ENCODE measurements at regions not wholly inside any gene's neighbourhood (a gene's known extent, or its start where the extent isn't known, plus 50 kb on each side); places are given as distances from the start of the nearest gene placed in this dataset.

DNA sequence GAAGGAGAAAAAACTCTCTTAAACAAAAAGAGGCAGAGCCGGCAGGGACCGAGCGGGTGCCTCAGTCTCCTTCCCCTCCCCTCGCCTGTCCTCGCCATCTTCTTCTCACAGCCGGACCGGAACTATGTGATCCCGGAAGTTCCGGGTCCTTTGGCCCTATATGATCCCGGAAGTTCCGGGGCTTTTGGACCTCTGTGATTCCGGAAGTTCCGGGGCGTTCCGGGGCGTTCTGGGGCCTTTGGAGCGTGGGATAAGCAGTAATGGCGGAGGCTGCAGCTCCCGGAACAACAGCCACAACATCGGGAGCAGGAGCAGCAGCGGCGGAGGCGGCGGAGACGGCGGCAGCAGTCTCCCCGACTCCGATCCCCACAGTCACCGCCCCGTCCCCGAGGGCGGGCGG is 98.9 kb upstream of the MED14 start:
- Histone ChIP-seq H4K20me1 (ENCODE audit: insufficient read depth, low read length) (no peaks in the 10 kb centered on the region), H3K4me3 (ENCODE audit: low read depth, low read length, poor library complexity, severe bottlenecking) (no peak overlapping the region), H3K27ac (ENCODE audit: low read depth, low read length, poor library complexity, severe bottlenecking) (no peak overlapping the region), H3K36me3 (ENCODE audit: insufficient read depth, low read length) (no peaks in the 10 kb centered on the region), H3K9me2 (ENCODE audit: insufficient read depth, low read length) (no peaks in the 10 kb centered on the region), H3K4me2 (ENCODE audit: low read length) (no peak overlapping the region), H2AFZ (ENCODE audit: low read length) (no peak overlapping the region), H3K9me3 (ENCODE audit: low read length) (no peaks in the 10 kb centered on the region), H3K4me1 (ENCODE audit: insufficient read depth, low read length, poor library complexity, severe bottlenecking) (no peaks in the 10 kb centered on the region), H3K79me2 (ENCODE audit: insufficient read depth, low read depth, low read length) (no peaks in the 10 kb centered on the region)
- intact Hi-C loops (cut with micrococcal nuclease; ENCODE audit: unreplicated experiment) = no loop called here
- no peak for DNase-seq (ENCODE audit: low spot score)
- POLR2A ChIA-PET = no interaction called here
- CTCF ChIA-PET (ENCODE audit: unreplicated experiment) = no interaction called here
- TF ChIP-seq, protein P1, sequence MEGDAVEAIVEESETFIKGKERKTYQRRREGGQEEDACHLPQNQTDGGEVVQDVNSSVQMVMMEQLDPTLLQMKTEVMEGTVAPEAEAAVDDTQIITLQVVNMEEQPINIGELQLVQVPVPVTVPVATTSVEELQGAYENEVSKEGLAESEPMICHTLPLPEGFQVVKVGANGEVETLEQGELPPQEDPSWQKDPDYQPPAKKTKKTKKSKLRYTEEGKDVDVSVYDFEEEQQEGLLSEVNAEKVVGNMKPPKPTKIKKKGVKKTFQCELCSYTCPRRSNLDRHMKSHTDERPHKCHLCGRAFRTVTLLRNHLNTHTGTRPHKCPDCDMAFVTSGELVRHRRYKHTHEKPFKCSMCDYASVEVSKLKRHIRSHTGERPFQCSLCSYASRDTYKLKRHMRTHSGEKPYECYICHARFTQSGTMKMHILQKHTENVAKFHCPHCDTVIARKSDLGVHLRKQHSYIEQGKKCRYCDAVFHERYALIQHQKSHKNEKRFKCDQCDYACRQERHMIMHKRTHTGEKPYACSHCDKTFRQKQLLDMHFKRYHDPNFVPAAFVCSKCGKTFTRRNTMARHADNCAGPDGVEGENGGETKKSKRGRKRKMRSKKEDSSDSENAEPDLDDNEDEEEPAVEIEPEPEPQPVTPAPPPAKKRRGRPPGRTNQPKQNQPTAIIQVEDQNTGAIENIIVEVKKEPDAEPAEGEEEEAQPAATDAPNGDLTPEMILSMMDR (conservative IDR thresholded peaks at IDR 0.05; ENCODE audit: low read length) = no peak
- no peak for TF ChIP-seq EZH2phosphoT487 (IDR thresholded peaks at IDR 0.05; ENCODE audit: borderline replicate concordance, low read depth, low read length)
- no TSS peak for BruUV-seq (replicated peaks)

DNA sequence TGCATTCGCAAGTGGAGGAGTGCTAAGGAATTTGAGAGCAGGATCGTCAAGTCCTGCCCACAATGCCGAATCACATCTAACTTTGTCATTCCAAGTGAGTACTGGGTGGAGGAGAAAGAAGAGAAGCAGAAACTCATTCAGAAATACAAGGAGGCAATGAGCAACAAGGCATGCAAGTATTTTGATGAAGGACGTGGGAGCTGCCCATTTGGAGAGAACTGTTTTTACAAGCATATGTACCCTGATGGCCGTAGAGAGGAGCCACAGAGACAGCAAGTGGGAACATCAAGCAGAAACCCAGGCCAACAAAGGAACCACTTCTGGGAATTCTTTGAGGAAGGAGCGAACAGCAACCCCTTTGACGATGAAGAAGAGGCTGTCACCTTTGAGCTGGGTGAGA is 100.2 kb upstream of the MED14 start:
- Histone ChIP-seq H3K4me1 (ENCODE audit: insufficient read depth, low read length, poor library complexity, severe bottlenecking) (no peaks in the 10 kb centered on the region), H4K20me1 (ENCODE audit: insufficient read depth, low read length) (no peaks in the 10 kb centered on the region), H3K79me2 (ENCODE audit: insufficient read depth, low read depth, low read length) (no peaks in the 10 kb centered on the region), H3K9me2 (ENCODE audit: insufficient read depth, low read length) (no peaks in the 10 kb centered on the region), H3K9me3 (ENCODE audit: low read length) (no peaks in the 10 kb centered on the region), H3K36me3 (ENCODE audit: insufficient read depth, low read length) (no peaks in the 10 kb centered on the region), H3K4me3 (ENCODE audit: low read depth, low read length, poor library complexity, severe bottlenecking) (no peak overlapping the region), H3K4me2 (ENCODE audit: low read length) (no peak overlapping the region), H2AFZ (ENCODE audit: low read length) (no peak overlapping the region), H3K27ac (ENCODE audit: low read depth, low read length, poor library complexity, severe bottlenecking) (no peak overlapping the region)
- no TSS peak for BruUV-seq (replicated peaks)
- no peak for TF ChIP-seq EZH2phosphoT487 (IDR thresholded peaks at IDR 0.05; ENCODE audit: borderline replicate concordance, low read depth, low read length)
- TF ChIP-seq, protein P1 (conservative IDR thresholded peaks at IDR 0.05; ENCODE audit: low read length) = no peak
- intact Hi-C loops (cut with micrococcal nuclease; ENCODE audit: unreplicated experiment) = no loop called here
- no peak for DNase-seq (ENCODE audit: low spot score)
- CTCF ChIA-PET (ENCODE audit: unreplicated experiment) = no interaction called here
- POLR2A ChIA-PET = no interaction called here

DNA sequence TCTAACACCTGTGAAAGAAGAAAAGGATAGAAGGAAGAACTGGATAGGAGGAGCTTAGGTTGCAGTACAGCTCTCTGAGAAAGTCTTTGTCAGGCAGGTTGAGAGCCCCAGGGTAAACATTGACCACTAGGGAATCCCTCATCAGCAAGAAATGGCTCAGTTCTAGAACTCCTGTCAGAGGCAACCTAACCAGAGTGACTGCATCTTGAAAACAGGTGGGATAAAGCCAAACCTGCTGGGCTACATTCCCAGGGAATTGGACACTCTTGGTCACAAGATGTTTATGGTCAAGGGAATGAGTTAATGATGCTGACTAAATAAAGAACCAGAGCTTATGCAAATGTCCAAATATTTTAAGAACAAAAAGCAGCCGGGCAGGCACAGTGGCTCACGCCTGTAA is 108.3 kb upstream of the MED14 start:
- intact Hi-C loops (cut with micrococcal nuclease; ENCODE audit: unreplicated experiment) = no loop called here
- BruUV-seq (replicated peaks) = no TSS peak
- TF ChIP-seq, protein P1 (conservative IDR thresholded peaks at IDR 0.05; ENCODE audit: low read length) = no peak
- TF ChIP-seq EZH2phosphoT487 (IDR thresholded peaks at IDR 0.05; ENCODE audit: borderline replicate concordance, low read depth, low read length) = no peak

More for the DNA sequence above, 108.3 kb upstream of the MED14 start:
- Histone ChIP-seq H4K20me1 (ENCODE audit: insufficient read depth, low read length) (no peaks in the 10 kb centered on the region), H3K9me2 (ENCODE audit: insufficient read depth, low read length) (no peaks in the 10 kb centered on the region), H3K4me3 (ENCODE audit: low read depth, low read length, poor library complexity, severe bottlenecking) (no peak overlapping the region), H3K4me1 (ENCODE audit: insufficient read depth, low read length, poor library complexity, severe bottlenecking) (no peaks in the 10 kb centered on the region), H3K79me2 (ENCODE audit: insufficient read depth, low read depth, low read length) (no peaks in the 10 kb centered on the region), H2AFZ (ENCODE audit: low read length) (no peak overlapping the region), H3K4me2 (ENCODE audit: low read length) (no peak overlapping the region), H3K27ac (ENCODE audit: low read depth, low read length, poor library complexity, severe bottlenecking) (no peak overlapping the region), H3K9me3 (ENCODE audit: low read length) (0 out of 2 replicates have a peak, but pooled peaks cover 5% of the 10 kb centered on the region), H3K36me3 (ENCODE audit: insufficient read depth, low read length) (no peaks in the 10 kb centered on the region)
- no peak for DNase-seq (ENCODE audit: low spot score)
- CTCF ChIA-PET (ENCODE audit: unreplicated experiment) = no interaction called here
- POLR2A ChIA-PET = no interaction called here

Data from OCI-LY7 (cell line).